DND-41 (cell line): ENCODE measurements at regions not wholly inside any gene's neighbourhood (a gene's known extent, or its start where the extent isn't known, plus 50 kb on each side); places are given as distances from the start of the nearest gene placed in this dataset.
"Not testable (repeated sequence)": the region's sequence is repeated elsewhere in the genome, so short reads cannot be mapped to it uniquely, and the experiment has no call there.

Experiments used
- ATAC-seq: fragments of 200-7000 bp; cut with Tn5 transposase; 3 replicates; pipeline ENCODE4 v1.9.1; 2021; ENCODE audit warnings: low read depth; ENCODE audit not compliant: insufficient read depth
- DNase-seq: peaks from one replicate; pipeline ENCODE4 v3.0.0-alpha.2; 2020
- H2AFZ ChIP-seq: 2 replicates; pipeline ENCODE4 v1.6.0; 2012; ENCODE audit warnings: low read depth, low read length
- H3K27ac ChIP-seq: 2 replicates; pipeline ENCODE4 v1.5.1; 2012; ENCODE audit warnings: low read length, inconsistent platforms
- H3K27me3 ChIP-seq: fragments of 200-600 bp; sonication (generic); 2 replicates; pipeline ENCODE4 v1.6.0; 2012; ENCODE audit warnings: low read length, mild to moderate bottlenecking, inconsistent platforms; ENCODE audit not compliant: insufficient read depth, poor library complexity
- H3K36me3 ChIP-seq: 2 replicates; pipeline ENCODE4 v1.5.1; 2012; ENCODE audit warnings: low read length, inconsistent platforms; ENCODE audit not compliant: insufficient read depth
- H3K4me1 ChIP-seq: 2 replicates; pipeline ENCODE4 v1.5.1; 2012; ENCODE audit warnings: mild to moderate bottlenecking, low read length; ENCODE audit not compliant: insufficient read depth
- H3K4me2 ChIP-seq: 2 replicates; pipeline ENCODE4 v1.6.0; 2012; ENCODE audit warnings: mild to moderate bottlenecking, moderate library complexity, low read length, inconsistent platforms; ENCODE audit not compliant: insufficient read depth
- H3K4me3 ChIP-seq, 2 experiments: fragments of 200-600 bp in 1 of 2; shearing (Covaris generic) in 1 of 2; 2 replicates each; pipeline ENCODE4 v1.5.1; 2012 to 2016; ENCODE audit warnings: inconsistent platforms in 2 of 2, low read length in 2 of 2, mild to moderate bottlenecking in 2 of 2, low read depth in 1 of 2, moderate library complexity in 1 of 2
- H3K79me2 ChIP-seq: 2 replicates; pipeline ENCODE4 v1.6.0; 2012; ENCODE audit warnings: low read length, inconsistent platforms; ENCODE audit not compliant: insufficient read depth
- H3K9ac ChIP-seq: 2 replicates; pipeline ENCODE4 v1.6.0; 2012; ENCODE audit warnings: low read depth, mild to moderate bottlenecking, inconsistent platforms, low read length, moderate library complexity
- H3K9me3 ChIP-seq: 2 replicates; pipeline ENCODE4 v1.5.1; 2012; ENCODE audit warnings: low read length, moderate library complexity, mild to moderate bottlenecking, inconsistent platforms; ENCODE audit not compliant: insufficient read depth, severe bottlenecking
- H4K20me1 ChIP-seq: 2 replicates; pipeline ENCODE4 v1.6.0; 2012; ENCODE audit warnings: low read length; ENCODE audit not compliant: insufficient read depth
- EZH2 ChIP-seq: IDR thresholded peaks from 3 replicates; pipeline ENCODE4 v1.6.1; 2012; ENCODE audit warnings: borderline replicate concordance, low read depth, mild to moderate bottlenecking, moderate library complexity, low read length, inconsistent platforms; ENCODE audit not compliant: severe bottlenecking
- TF ChIP-seq, protein P1 (sequence below): IDR thresholded peaks from 2 replicates; pipeline ENCODE4 v1.5.1; 2012; ENCODE audit warnings: borderline replicate concordance, low read length, moderate library complexity, mild to moderate bottlenecking; ENCODE audit not compliant: poor library complexity, severe bottlenecking; ENCODE audit errors: extremely low read depth

DNA sequence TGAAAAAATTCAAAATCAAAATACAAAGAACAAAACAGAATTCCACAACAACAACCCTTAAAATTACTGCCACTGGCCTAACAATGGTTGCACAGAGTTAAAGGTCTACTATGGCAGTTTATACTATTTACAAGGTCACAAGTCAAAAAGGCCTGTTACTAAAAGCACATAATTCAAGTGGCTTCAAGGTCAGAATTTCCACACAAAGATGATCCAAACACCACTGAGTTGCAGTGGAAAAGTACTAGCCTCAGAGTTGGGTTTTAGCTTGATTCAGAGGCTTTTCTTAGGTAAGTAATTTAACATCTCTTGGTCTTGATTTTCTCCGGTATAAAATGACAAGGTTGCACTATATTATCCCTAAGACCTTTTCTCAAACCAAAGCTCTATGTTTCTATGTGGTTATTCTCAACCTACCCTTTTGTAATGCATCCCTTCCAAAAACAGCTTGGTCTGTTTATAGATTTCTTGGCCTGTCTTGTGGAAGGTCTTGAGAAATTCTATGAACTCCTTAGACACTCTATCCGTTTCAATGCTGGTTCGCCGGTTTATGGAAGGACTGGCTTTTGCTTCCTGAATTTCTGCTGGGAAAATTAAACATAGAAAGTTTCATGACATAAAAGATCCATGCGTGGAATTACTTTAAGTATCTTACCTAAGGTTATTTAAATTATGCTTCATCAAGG, 69.5 kb downstream of the MDH2 start:
- not testable (repeated sequence) for ATAC-seq, H3K4me1 ChIP-seq, DNase-seq, H2AFZ ChIP-seq, H4K20me1 ChIP-seq, H3K79me2 ChIP-seq, H3K27ac ChIP-seq, H3K36me3 ChIP-seq, H3K4me2 ChIP-seq, H3K4me3 ChIP-seq, H3K27me3 ChIP-seq, H3K9ac ChIP-seq, H3K9me3 ChIP-seq

DNA sequence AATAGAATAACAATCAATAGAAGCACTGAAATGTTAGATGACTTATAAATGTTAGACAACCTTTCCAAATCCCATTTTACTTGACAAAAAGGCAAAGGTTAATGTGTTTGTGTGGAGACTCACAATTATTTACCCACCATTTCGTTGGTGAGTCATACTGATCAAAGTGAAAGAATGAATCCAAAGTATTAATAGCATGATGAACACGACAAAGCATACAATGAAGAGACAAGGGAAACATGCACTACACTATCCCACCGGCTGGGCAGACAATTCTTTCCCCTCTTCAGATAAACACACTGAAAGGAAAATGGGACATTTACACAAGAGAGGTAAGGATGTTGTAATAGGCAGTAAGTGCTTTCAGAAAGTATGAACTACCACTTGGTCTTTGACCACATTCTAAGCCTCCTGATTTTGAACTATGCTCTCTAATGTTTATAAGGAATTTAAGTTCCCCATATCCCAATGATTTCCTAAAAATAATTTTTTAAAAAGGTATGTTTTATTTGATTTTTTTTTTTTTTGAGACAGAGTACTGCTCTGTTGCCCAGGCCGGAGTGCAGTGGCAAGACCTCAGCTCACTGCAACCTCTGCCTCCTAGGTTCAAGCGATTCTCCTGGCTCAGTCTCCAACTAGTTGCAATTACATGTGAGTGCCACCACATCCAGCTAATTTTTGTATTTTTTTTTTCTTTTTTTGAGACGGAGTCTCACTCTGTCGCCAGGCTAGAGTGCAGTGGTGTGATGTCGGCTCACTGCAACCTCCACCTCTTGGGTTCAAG, 70.5 kb downstream of the MDH2 start:
- not testable (repeated sequence) for H3K4me2 ChIP-seq, H3K27ac ChIP-seq, H4K20me1 ChIP-seq, H3K27me3 ChIP-seq, H3K4me1 ChIP-seq, H3K9me3 ChIP-seq, H2AFZ ChIP-seq, ATAC-seq, H3K4me3 ChIP-seq, DNase-seq, H3K9ac ChIP-seq, H3K79me2 ChIP-seq, H3K36me3 ChIP-seq

DNA sequence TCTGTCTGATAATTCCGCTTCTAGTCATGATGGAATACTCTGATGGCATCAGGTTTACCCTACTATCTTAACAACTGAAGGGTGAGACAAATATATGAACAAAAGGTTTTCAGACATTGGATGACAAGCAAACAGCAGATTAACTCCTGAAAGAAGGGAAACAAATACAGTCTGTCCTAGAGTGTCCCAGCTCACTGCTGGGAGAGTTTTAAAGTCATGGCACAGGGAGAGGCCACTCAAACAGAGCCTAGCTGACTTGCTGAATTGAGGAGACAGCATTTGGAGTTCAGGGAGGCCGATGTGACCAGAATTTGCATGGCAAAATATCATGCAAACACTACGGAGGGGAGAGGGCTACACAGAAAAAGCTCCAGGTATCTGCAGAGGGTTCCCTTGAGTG, 73.1 kb downstream of the MDH2 start:
- Histone ChIP-seq H3K27me3 (no peaks in the 10 kb centered on the region), H3K9ac (no peak overlapping the region)
- TF ChIP-seq, protein P1, sequence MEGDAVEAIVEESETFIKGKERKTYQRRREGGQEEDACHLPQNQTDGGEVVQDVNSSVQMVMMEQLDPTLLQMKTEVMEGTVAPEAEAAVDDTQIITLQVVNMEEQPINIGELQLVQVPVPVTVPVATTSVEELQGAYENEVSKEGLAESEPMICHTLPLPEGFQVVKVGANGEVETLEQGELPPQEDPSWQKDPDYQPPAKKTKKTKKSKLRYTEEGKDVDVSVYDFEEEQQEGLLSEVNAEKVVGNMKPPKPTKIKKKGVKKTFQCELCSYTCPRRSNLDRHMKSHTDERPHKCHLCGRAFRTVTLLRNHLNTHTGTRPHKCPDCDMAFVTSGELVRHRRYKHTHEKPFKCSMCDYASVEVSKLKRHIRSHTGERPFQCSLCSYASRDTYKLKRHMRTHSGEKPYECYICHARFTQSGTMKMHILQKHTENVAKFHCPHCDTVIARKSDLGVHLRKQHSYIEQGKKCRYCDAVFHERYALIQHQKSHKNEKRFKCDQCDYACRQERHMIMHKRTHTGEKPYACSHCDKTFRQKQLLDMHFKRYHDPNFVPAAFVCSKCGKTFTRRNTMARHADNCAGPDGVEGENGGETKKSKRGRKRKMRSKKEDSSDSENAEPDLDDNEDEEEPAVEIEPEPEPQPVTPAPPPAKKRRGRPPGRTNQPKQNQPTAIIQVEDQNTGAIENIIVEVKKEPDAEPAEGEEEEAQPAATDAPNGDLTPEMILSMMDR: no peak
- no peak for TF ChIP-seq EZH2

DNA sequence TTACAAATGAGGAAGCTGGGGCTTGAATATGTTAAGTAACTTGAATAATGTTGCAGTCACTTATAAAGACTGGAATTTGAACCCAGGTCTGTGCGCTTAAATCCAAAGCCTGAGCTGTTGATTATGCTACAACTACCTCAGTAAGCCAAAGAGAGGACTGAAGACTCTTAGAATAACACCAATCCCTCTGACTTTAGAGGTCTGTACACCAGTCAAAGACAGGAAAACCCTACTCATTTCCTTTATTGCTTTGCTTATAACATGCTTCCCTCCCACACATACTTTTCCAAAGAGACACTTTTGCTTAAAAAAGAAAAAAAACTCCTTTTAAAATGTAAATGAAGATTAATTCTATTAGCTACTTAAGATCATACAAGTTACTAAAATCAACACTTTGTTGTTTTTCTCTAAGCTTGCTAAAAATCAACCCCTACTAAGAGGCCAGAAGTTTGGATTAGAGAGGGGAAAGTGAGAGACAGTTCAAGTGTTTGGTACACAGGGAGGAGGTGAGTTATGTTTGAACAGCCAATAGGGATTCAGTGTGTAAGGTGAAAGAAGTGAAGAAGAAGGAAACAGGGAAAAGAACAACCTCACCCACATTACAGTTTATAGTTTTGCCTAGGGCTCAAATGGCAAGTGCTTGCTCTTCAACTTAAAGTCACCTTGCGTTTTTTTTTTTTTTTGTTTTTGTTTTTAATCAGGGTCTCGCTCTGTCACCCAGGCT, 74.8 kb downstream of the MDH2 start:
- no peaks in the 10 kb centered on the region for H3K4me1 ChIP-seq
- no peak overlapping the region for H3K9ac ChIP-seq
- ATAC-seq: no peak
- H3K4me2 ChIP-seq: no peak overlapping the region
- H2AFZ ChIP-seq: no peak overlapping the region
- H3K27ac ChIP-seq: no peak overlapping the region
- H3K36me3 ChIP-seq: no peaks in the 10 kb centered on the region
- H4K20me1 ChIP-seq: no peaks in the 10 kb centered on the region
- H3K9me3 ChIP-seq: no peaks in the 10 kb centered on the region
- no peak overlapping the region for H3K4me3 ChIP-seq
- no peak for TF ChIP-seq EZH2
- TF ChIP-seq, protein P1: no peak
- H3K79me2 ChIP-seq: no peaks in the 10 kb centered on the region
- DNase-seq: no peak
- no peaks in the 10 kb centered on the region for H3K27me3 ChIP-seq

More for the DNA sequence above, 73.1 kb downstream of the MDH2 start:
- H3K4me1 ChIP-seq: no peaks in the 10 kb centered on the region
- DNase-seq (no peak), ATAC-seq (no peak)
- no peak overlapping the region for H3K4me3 ChIP-seq
- no peak overlapping the region for H3K4me2 ChIP-seq
- H3K79me2 ChIP-seq: no peaks in the 10 kb centered on the region
- H4K20me1 ChIP-seq: no peaks in the 10 kb centered on the region
- H2AFZ ChIP-seq: no peak overlapping the region
- no peaks in the 10 kb centered on the region for H3K9me3 ChIP-seq
- no peak overlapping the region for H3K27ac ChIP-seq
- no peaks in the 10 kb centered on the region for H3K36me3 ChIP-seq
